ENCODE measurements at regions not wholly inside any gene's neighbourhood (a gene's known extent, or its start where the extent isn't known, plus 50 kb on each side); places are given as distances from the start of the nearest gene placed in this dataset.
"Not testable (repeated sequence)": the region's sequence is repeated elsewhere in the genome, so short reads cannot be mapped to it uniquely, and the experiment has no call there.

DNA sequence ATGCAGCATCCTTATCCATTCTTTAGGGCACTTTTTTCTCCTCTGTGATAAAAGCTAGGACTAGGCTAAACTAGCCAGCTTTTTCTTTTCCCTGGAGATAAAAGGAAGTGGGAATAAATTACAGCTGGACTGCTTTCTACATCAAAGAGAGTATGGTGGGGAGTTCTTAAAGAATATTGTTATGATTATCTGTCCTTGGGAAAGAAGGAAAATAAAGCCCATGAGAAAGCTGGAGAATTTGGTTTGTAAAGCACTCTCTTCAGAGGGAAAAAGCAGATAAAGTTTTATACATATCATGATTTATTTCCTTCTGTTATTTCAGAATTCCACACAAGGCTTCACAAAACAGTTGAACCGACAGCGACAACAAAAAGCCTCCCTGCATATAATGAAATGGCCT is 923.0 kb downstream of the DIPK2A start:
- DNase-seq (ENCODE audit: low spot score) = no peak
- no peaks in the 10 kb centered on the region for H3K27me3 ChIP-seq (replicated peaks; ENCODE audit: insufficient read depth)
- intact Hi-C loops (cut with DNase I) = no loop called here

DNA sequence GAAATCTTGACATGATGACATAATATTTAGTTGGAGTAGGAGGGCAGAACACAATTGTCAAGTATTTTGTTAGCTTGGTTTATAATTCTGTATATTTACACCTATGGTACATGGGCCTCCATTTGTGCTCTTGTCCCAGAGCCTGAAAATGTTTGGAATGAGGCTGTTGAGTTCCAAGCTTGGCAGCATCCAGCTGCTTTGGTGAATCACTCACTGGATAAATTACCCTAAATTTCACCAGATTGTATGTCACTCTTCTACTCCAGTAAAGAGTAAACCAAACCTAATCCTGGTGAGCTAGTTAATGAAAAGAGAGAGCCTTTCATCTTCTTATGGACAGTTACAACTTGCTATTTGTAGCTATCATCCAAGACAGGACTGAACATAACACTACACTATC is 928.7 kb downstream of the DIPK2A start:
- no peak for TF ChIP-seq POLR2A (IDR thresholded peaks at IDR 0.05)
- TF ChIP-seq, protein P1, sequence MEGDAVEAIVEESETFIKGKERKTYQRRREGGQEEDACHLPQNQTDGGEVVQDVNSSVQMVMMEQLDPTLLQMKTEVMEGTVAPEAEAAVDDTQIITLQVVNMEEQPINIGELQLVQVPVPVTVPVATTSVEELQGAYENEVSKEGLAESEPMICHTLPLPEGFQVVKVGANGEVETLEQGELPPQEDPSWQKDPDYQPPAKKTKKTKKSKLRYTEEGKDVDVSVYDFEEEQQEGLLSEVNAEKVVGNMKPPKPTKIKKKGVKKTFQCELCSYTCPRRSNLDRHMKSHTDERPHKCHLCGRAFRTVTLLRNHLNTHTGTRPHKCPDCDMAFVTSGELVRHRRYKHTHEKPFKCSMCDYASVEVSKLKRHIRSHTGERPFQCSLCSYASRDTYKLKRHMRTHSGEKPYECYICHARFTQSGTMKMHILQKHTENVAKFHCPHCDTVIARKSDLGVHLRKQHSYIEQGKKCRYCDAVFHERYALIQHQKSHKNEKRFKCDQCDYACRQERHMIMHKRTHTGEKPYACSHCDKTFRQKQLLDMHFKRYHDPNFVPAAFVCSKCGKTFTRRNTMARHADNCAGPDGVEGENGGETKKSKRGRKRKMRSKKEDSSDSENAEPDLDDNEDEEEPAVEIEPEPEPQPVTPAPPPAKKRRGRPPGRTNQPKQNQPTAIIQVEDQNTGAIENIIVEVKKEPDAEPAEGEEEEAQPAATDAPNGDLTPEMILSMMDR (IDR thresholded peaks at IDR 0.05) = no peak
- no peak overlapping the region for H3K27ac ChIP-seq
- DNase-seq (ENCODE audit: low spot score) = no peak
- H3K4me1 ChIP-seq (replicated peaks) = no peaks in the 10 kb centered on the region
- H3K36me3 ChIP-seq = no peaks in the 10 kb centered on the region
- no peaks in the 10 kb centered on the region for H3K9me3 ChIP-seq
- no peaks in the 10 kb centered on the region for H3K27me3 ChIP-seq (replicated peaks; ENCODE audit: insufficient read depth)
- intact Hi-C loops (cut with DNase I) = no loop called here
- no peak overlapping the region for H3K4me3 ChIP-seq

More for the DNA sequence above, 923.0 kb downstream of the DIPK2A start:
- H3K27ac ChIP-seq = no peak overlapping the region
- TF ChIP-seq, protein P1 (IDR thresholded peaks at IDR 0.05) = no peak
- no peak for TF ChIP-seq POLR2A (IDR thresholded peaks at IDR 0.05)
- TF ChIP-seq POLR2AphosphoS5 (IDR thresholded peaks at IDR 0.05) = no peak
- no peaks in the 10 kb centered on the region for H3K4me1 ChIP-seq (replicated peaks)
- WGBS = 58% methylated on average over 2 of the region's 2 CpGs
- H3K9me3 ChIP-seq = no peaks in the 10 kb centered on the region
- no peaks in the 10 kb centered on the region for H3K36me3 ChIP-seq
- no peak overlapping the region for H3K4me3 ChIP-seq

DNA sequence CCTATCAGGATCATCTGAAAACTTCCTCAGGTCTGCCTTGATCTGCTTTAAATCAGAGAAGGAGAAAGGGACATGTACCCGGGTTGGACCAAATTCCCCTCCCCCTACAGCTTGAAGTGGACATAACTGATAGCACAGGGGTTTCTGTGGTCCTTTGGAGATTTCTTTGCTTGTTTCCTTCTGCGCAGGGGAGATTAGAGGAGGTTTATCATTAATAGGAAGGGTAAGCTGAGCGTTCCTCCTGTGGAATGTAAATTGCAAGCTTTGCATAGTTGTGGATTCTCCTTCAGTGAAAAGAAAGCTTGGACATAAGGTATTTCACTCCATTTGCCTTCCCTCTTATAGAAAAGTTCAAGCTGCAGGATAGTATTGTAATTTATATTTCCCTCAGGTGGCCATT is 936.0 kb downstream of the DIPK2A start:
- intact Hi-C loops (cut with DNase I); H3K4me1 ChIP-seq (replicated peaks); H3K27ac ChIP-seq; H3K36me3 ChIP-seq; H3K9me3 ChIP-seq; H3K4me3 ChIP-seq; H3K27me3 ChIP-seq (replicated peaks; ENCODE audit: insufficient read depth); DNase-seq (ENCODE audit: low spot score): not testable (repeated sequence)
- WGBS = 68% methylated on average over 3 of the region's 3 CpGs

DNA sequence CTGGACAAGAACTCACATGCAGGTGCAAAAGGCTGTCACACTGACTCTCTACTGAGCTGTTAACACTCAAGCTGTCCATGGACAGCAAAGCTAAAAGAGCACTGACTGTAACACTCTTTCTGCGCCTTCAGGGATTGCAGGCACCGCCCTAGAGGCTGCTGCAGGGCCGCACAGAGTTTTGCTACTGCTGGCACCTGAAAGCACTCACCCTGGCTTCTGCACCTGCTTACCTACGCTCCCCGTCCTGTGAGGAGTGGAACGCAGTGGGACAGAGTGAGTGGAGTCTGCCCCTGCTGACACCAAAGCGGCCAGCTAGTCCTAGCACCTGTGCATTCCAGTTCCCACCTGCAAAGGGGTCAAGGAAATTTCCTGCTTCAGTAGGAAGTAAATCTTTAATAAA is 941.3 kb downstream of the DIPK2A start:
- TF ChIP-seq, protein P1 (IDR thresholded peaks at IDR 0.05) = no peak
- TF ChIP-seq POLR2AphosphoS5 (IDR thresholded peaks at IDR 0.05) (no peak), POLR2A (IDR thresholded peaks at IDR 0.05) (no peak)
- Histone ChIP-seq H3K4me3 (no peak overlapping the region), H3K36me3 (no peaks in the 10 kb centered on the region), H3K4me1 (replicated peaks) (no peaks in the 10 kb centered on the region), H3K27me3 (replicated peaks; ENCODE audit: insufficient read depth) (no peaks in the 10 kb centered on the region), H3K9me3 (no peaks in the 10 kb centered on the region), H3K27ac (no peak overlapping the region)
- DNase-seq (ENCODE audit: low spot score) = no peak
- intact Hi-C loops (cut with DNase I) = no loop called here
- 87% methylated on average over 7 of the region's 7 CpGs for WGBS

DNA sequence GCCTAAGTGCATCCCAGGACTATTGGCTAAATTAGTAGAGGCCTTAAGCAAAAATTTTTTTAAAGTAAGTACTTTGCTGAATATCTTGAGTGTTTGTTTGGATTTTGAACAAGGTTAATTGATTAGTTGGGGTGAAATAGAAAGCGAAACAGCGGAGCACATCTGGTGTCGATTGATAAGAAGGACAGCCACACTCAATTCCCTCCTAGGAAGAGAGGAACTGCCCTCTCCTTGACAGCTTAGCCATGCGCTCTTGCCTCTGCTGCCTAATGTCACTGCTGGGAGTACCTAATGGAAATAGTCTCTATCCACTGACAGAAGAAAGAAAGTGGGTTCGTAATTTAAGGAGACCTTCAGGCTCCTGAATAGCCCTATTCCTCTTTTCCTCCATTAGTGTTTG is 943.6 kb downstream of the DIPK2A start:
- H3K4me1 ChIP-seq (replicated peaks) = no peaks in the 10 kb centered on the region
- H3K4me3 ChIP-seq = no peak overlapping the region
- TF ChIP-seq POLR2AphosphoS5 (IDR thresholded peaks at IDR 0.05) (no peak), POLR2A (IDR thresholded peaks at IDR 0.05) (no peak)
- TF ChIP-seq, protein P1 (IDR thresholded peaks at IDR 0.05) = no peak
- intact Hi-C loops (cut with DNase I) = no loop called here
- DNase-seq (ENCODE audit: low spot score) = no peak
- WGBS = 92% methylated on average over 5 of the region's 5 CpGs
- no peaks in the 10 kb centered on the region for H3K36me3 ChIP-seq
- no peak overlapping the region for H3K27ac ChIP-seq
- no peaks in the 10 kb centered on the region for H3K27me3 ChIP-seq (replicated peaks; ENCODE audit: insufficient read depth)
- H3K9me3 ChIP-seq = no peaks in the 10 kb centered on the region
